GM12878 (cell line): ENCODE measurements at regions not wholly inside any gene's neighbourhood (a gene's known extent, or its start where the extent isn't known, plus 50 kb on each side); places are given as distances from the start of the nearest gene placed in this dataset.

Source experiments
- ATAC-seq: fragments of 200-7000 bp; cut with Tn5 transposase; 3 replicates; pipeline ENCODE4 v1.9.1; 2020; ENCODE audit warnings: mild to moderate bottlenecking, moderate library complexity
- BruUV-seq: library from RNA; stranded (reverse); fragments of 400-500 nt; replicated peaks from 2 replicates; lab custom pipeline; 2021; lab: Mats Ljungman, UMichigan
- CTCF ChIA-PET: fragments of 300-600 bp; sonication (Branson Sonifier 250); formaldehyde crosslinking; extraction: SDS; loops from one replicate; lab custom pipeline; 2021; ENCODE audit warnings: inconsistent platforms; lab: Yijun Ruan, JAX
- POLR2A ChIA-PET: fragments of 350-600 bp; formaldehyde crosslinking; extraction: SDS; loops from one replicate; lab custom pipeline; 2021; ENCODE audit warnings: inconsistent platforms; lab: Charles Lee
- RAD21 ChIA-PET: fragments of 300-600 bp; sonication (Branson Sonifier 250); formaldehyde crosslinking; loops from one replicate; lab custom pipeline; 2023; ENCODE audit warnings: antibody characterized with exemption; ENCODE audit not compliant: unreplicated experiment; lab: Charles Lee
- SMC1A ChIA-PET: fragments of 300-600 bp; sonication (Branson Sonifier 250); formaldehyde crosslinking; loops from one replicate; lab custom pipeline; 2023; ENCODE audit not compliant: unreplicated experiment, uncharacterized antibody; lab: Charles Lee
- DNase-seq: peaks from one replicate; pipeline ENCODE4 v3.0.0-alpha.2; 2011; ENCODE audit warnings: low read depth, low spot score
- FAIRE-seq: peaks from 3 replicates; lab custom pipeline; 2011; peaks lifted over from hg19 to GRCh38; lab: Jason Lieb, UNC
- H2AFZ ChIP-seq: 2 replicates; pipeline ENCODE4 v1.6.0; 2011; ENCODE audit warnings: low read depth, low read length, control low read depth; ENCODE audit not compliant: control insufficient read depth
- H3K27ac ChIP-seq: 2 replicates; pipeline ENCODE4 v1.5.1; 2011; ENCODE audit warnings: control low read depth; ENCODE audit not compliant: control insufficient read depth, insufficient read depth
- H3K27me3 ChIP-seq, 2 experiments: replicated peaks in 1 of 2; 2 replicates each; pipeline versions ENCODE4 v1.6.0 to v1.6.1; 2011; ENCODE audit warnings: low read length in 1 of 2; ENCODE audit not compliant: control insufficient read depth in 2 of 2, insufficient read depth in 2 of 2
- H3K36me3 ChIP-seq, 2 experiments: 2 replicates each; pipeline ENCODE4 v1.5.1; 2011; ENCODE audit warnings: low read length in 1 of 2; ENCODE audit not compliant: control insufficient read depth in 2 of 2, insufficient read depth in 2 of 2
- H3K4me1 ChIP-seq: 2 replicates; pipeline ENCODE4 v1.6.1; 2011; ENCODE audit warnings: mild to moderate bottlenecking, low read length, moderate library complexity, mixed read lengths; ENCODE audit not compliant: control insufficient read depth, insufficient read depth
- H3K4me2 ChIP-seq: 2 replicates; pipeline ENCODE4 v1.6.0; 2011; ENCODE audit warnings: control low read depth; ENCODE audit not compliant: control insufficient read depth, insufficient read depth
- H3K4me3 ChIP-seq: fragments of 200-600 bp; sonication (generic); 2 replicates; pipeline ENCODE4 v1.5.1; 2016
- H3K79me2 ChIP-seq: 2 replicates; pipeline ENCODE4 v1.6.0; 2011; ENCODE audit warnings: low read length; ENCODE audit not compliant: control insufficient read depth, insufficient read depth
- H3K9ac ChIP-seq: 2 replicates; pipeline ENCODE4 v1.8.0; 2011; ENCODE audit warnings: low read length, control low read depth, mixed read lengths; ENCODE audit not compliant: control insufficient read depth, insufficient read depth
- H3K9me3 ChIP-seq: replicated peaks from 3 replicates; pipeline ENCODE4 v1.5.1; 2011; ENCODE audit warnings: mild to moderate bottlenecking, low read length; ENCODE audit not compliant: control insufficient read depth, insufficient read depth
- H4K20me1 ChIP-seq: 2 replicates; pipeline ENCODE4 v1.6.0; 2011; ENCODE audit not compliant: control insufficient read depth, insufficient read depth
- BHLHE40 ChIP-seq, 2 experiments: fragments of 450-650 bp in 1 of 2; IDR thresholded peaks; 2 replicates each; pipeline ENCODE4 v1.6.1; 2011 to 2017; ENCODE audit warnings: low read depth in 2 of 2, borderline replicate concordance in 1 of 2, improper control_type of control experiment in 1 of 2, low read length in 1 of 2, mild to moderate bottlenecking in 1 of 2
- CBX5 ChIP-seq: sonication (generic); IDR thresholded peaks from 2 replicates; pipeline ENCODE4 v1.6.1; 2016; ENCODE audit warnings: low read depth, moderate library complexity, mild to moderate bottlenecking, inconsistent platforms
- CEBPB ChIP-seq, 2 experiments: fragments of 150-350 bp in 1 of 2; IDR thresholded peaks; 2 replicates each; pipeline ENCODE4 v1.6.1; 2012 to 2014; ENCODE audit warnings: low read depth in 2 of 2, low read length in 2 of 2, borderline replicate concordance in 1 of 2, inconsistent platforms in 1 of 2
- CREB1 ChIP-seq: IDR thresholded peaks from 2 replicates; pipeline ENCODE4 v1.6.1; 2012; ENCODE audit warnings: low read depth, mild to moderate bottlenecking, inconsistent platforms
- DPF2 ChIP-seq: fragments of 450-650 bp; IDR thresholded peaks from 2 replicates; pipeline ENCODE4 v1.6.1; 2017; ENCODE audit warnings: mild to moderate bottlenecking
- LARP7 ChIP-seq: fragments of 450-650 bp; IDR thresholded peaks from 2 replicates; pipeline ENCODE4 v1.6.1; 2017; ENCODE audit warnings: mild to moderate bottlenecking
- NR2C1 ChIP-seq: fragments of 450-650 bp; IDR thresholded peaks from 2 replicates; pipeline ENCODE4 v1.6.1; 2017; ENCODE audit warnings: antibody characterized with exemption, mild to moderate bottlenecking, moderate library complexity
- POLR2AphosphoS5 ChIP-seq: IDR thresholded peaks from 2 replicates; pipeline ENCODE4 v1.6.1; 2011; ENCODE audit warnings: mild to moderate bottlenecking, low read length, inconsistent platforms
- RELA ChIP-seq: fragments of 450-650 bp; IDR thresholded peaks from 2 replicates; pipeline ENCODE4 v1.8.0; 2014; ENCODE audit warnings: borderline replicate concordance; ENCODE audit not compliant: partially characterized antibody
- SMAD5 ChIP-seq: IDR thresholded peaks from 2 replicates; pipeline ENCODE4 v1.6.1; 2016; ENCODE audit warnings: antibody characterized with exemption, low read depth
- SPI1 ChIP-seq: IDR thresholded peaks from 2 replicates; pipeline ENCODE4 v1.6.1; 2011; ENCODE audit warnings: low read depth, mild to moderate bottlenecking, low read length, moderate library complexity, borderline replicate concordance; ENCODE audit not compliant: insufficient read depth
- ZNF384 ChIP-seq: IDR thresholded peaks from 2 replicates; pipeline ENCODE4 v1.6.1; 2012; ENCODE audit warnings: low read depth, mild to moderate bottlenecking, low read length, improper control_type of control experiment, borderline replicate concordance
- WGBS: methylation state at CpG from one replicate; pipeline ENCODE4 v1.1.6; 2016; ENCODE audit warnings: low lambda C conversion rate; ENCODE audit not compliant: insufficient replicate concordance, insufficient coverage; ENCODE audit errors: missing lambda C conversion rate; 5-methylcytosine and 5-hydroxymethylcytosine counted together
- in situ Hi-C: fragments of 300-500 bp; cut with MboI; formaldehyde crosslinking; loops from 9 replicates; pipeline ENCODE4 v1.14.3; 2018; ENCODE audit warnings: mixed read lengths
- intact Hi-C: fragments of 100-400 bp; cut with micrococcal nuclease; formaldehyde crosslinking; loops from one replicate; pipeline ENCODE4 v1.14.2; 2022; ENCODE audit not compliant: unreplicated experiment

DNA sequence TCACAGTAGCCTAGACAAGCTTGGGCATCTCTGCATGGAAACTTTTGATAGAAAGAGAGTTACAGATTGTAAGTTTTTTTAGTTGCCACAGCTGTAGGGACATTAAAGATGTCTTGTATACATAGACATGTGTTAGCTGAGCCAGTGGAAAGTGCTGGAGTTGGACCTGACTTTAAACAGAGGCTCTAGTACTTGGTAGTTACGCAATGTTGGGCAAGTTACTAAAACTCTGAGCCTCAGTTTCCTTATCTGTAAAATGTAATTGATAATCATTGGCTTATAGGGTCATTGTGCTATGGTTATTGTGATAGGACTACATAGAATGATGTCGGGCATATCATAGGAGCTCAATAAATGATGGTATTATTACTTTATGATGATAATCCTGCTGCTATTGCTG is 225.8 kb upstream of the CPHXL start:
- no peak overlapping the region for H3K27ac ChIP-seq
- no peak for FAIRE-seq
- H3K27me3 ChIP-seq, result no peaks in the 10 kb centered on the region
- RAD21 ChIA-PET, result no interaction called here
- CTCF ChIA-PET, result no interaction called here
- DNase-seq, result no peak
- no peaks in the 10 kb centered on the region for H3K79me2 ChIP-seq
- H3K9ac ChIP-seq, result no peak overlapping the region
- no peaks in the 10 kb centered on the region for H3K9me3 ChIP-seq
- POLR2A ChIA-PET, result no interaction called here
- H3K4me1 ChIP-seq, result no peaks in the 10 kb centered on the region
- WGBS, result 12% methylated on average over 2 of the region's 2 CpGs
- no peak for ATAC-seq
- no peaks in the 10 kb centered on the region for H4K20me1 ChIP-seq
- BruUV-seq, result no TSS peak
- no peak overlapping the region for H3K4me3 ChIP-seq
- no peaks in the 10 kb centered on the region for H3K36me3 ChIP-seq
- H2AFZ ChIP-seq, result no peak overlapping the region
- TF ChIP-seq NR2C1 (no peak), CBX5 (no peak), POLR2AphosphoS5 (no peak), BHLHE40 (IDR thresholded peaks at IDR 0.05; ENCODE audit: borderline replicate concordance in 1 of 2, low read depth in 2 of 2, low read length in 1 of 2) (no peak), DPF2 (no peak), LARP7 (no peak), CREB1 (no peak), CEBPB (IDR thresholded peaks at IDR 0.05; ENCODE audit: borderline replicate concordance in 1 of 2, low read depth in 2 of 2, low read length in 2 of 2) (no peak), SPI1 (no peak), SMAD5 (no peak), ZNF384 (no peak), RELA (no peak)
- intact Hi-C loops (no loop called here), in situ Hi-C loops (no loop called here)
- no peak overlapping the region for H3K4me2 ChIP-seq
- SMC1A ChIA-PET, result no interaction called here
